Vagina (tissue), 2 donors: ENCODE measurements at regions not wholly inside any gene's neighbourhood (a gene's known extent, or its start where the extent isn't known, plus 50 kb on each side); places are given as distances from the start of the nearest gene placed in this dataset.

Experiments used
- DNase-seq, 2 donors: peaks; one replicate each; pipeline ENCODE4 v3.0.0-alpha.2; 2017; ENCODE audit errors: extremely low spot score in 2 of 2
- H3K27ac ChIP-seq: fragments of 200-600 bp; sonication (generic); one replicate; pipeline ENCODE4 v1.5.1; 2019
- H3K27me3 ChIP-seq: fragments of 200-600 bp; sonication (generic); one replicate; pipeline ENCODE4 v1.5.1; 2019
- H3K36me3 ChIP-seq, 2 donors: fragments of 200-600 bp; sonication (generic); one replicate each; pipeline ENCODE4 v1.5.1; 2017 to 2019
- H3K4me1 ChIP-seq: fragments of 200-600 bp; sonication (generic); one replicate; pipeline ENCODE4 v1.5.1; 2019
- H3K4me3 ChIP-seq, 2 donors: fragments of 200-600 bp; sonication (generic); 1 replicate in 1 of 2; 2 replicates in 1 of 2; pipeline ENCODE4 v1.5.1; 2016 to 2019
- H3K9me3 ChIP-seq: fragments of 200-600 bp; sonication (generic); one replicate; pipeline ENCODE4 v1.5.1; 2019
- POLR2A ChIP-seq, 2 donors: fragments of 450-650 bp; IDR thresholded peaks; one replicate each; pipeline ENCODE4 v1.6.1; 2017; ENCODE audit warnings: antibody characterized with exemption in 2 of 2, mild to moderate bottlenecking in 2 of 2, moderate library complexity in 2 of 2
- POLR2AphosphoS5 ChIP-seq, 2 donors: sonication (generic); formaldehyde crosslinking; IDR thresholded peaks; one replicate each; pipeline ENCODE4 v1.9.0; 2017; ENCODE audit warnings: antibody characterized with exemption in 2 of 2, mild to moderate bottlenecking in 2 of 2, low read depth in 1 of 2; ENCODE audit not compliant: insufficient read depth in 1 of 2
- intact Hi-C: fragments of 100-400 bp; cut with DNase I; formaldehyde crosslinking; loops from one replicate; pipeline ENCODE4 v1.15.1; 2023
- TF ChIP-seq, protein P1 (sequence below), 3 experiments: fragments of 450-650 bp in 2 of 3; fragments of 200-600 bp in 1 of 3; sonication (generic) in 1 of 3; IDR thresholded peaks; one replicate each; pipeline ENCODE4 v1.5.1; 2017 to 2019; ENCODE audit warnings: antibody characterized with exemption in 3 of 3, mild to moderate bottlenecking in 2 of 3, moderate library complexity in 2 of 3

DNA sequence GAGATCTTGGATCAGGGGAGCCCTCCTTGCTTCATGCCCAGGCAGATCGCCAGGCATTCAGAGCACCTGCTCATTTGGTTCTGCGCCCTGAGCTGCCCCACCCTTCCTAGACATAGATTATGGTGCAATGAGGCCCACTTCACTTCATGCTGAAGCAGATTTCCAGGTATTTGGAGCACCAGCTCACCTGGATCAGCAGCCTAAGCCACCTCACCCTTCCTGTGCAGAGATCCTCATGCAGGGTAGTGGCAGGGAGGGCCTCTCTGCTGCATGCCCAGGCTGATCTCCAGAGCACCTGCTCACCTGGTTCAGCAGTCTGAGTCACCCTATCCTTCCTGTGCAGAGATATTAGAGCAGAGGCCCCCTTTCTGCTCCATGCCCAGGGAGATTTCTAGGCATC is 1966.1 kb downstream of the PCDH9 start:
- Histone ChIP-seq H3K9me3 (no peaks in the 10 kb centered on the region), H3K4me3 (no peak overlapping the region), H3K27ac (no peak overlapping the region), H3K4me1 (no peaks in the 10 kb centered on the region), H3K27me3 (no peaks in the 10 kb centered on the region), H3K36me3 (no peaks in the 10 kb centered on the region)
- intact Hi-C loops = no loop called here
- TF ChIP-seq, protein P1, sequence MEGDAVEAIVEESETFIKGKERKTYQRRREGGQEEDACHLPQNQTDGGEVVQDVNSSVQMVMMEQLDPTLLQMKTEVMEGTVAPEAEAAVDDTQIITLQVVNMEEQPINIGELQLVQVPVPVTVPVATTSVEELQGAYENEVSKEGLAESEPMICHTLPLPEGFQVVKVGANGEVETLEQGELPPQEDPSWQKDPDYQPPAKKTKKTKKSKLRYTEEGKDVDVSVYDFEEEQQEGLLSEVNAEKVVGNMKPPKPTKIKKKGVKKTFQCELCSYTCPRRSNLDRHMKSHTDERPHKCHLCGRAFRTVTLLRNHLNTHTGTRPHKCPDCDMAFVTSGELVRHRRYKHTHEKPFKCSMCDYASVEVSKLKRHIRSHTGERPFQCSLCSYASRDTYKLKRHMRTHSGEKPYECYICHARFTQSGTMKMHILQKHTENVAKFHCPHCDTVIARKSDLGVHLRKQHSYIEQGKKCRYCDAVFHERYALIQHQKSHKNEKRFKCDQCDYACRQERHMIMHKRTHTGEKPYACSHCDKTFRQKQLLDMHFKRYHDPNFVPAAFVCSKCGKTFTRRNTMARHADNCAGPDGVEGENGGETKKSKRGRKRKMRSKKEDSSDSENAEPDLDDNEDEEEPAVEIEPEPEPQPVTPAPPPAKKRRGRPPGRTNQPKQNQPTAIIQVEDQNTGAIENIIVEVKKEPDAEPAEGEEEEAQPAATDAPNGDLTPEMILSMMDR (IDR thresholded peaks at IDR 0.05) = no peak
- TF ChIP-seq POLR2AphosphoS5 (IDR thresholded peaks at IDR 0.05; ENCODE audit: insufficient read depth in 1 of 2, low read depth in 1 of 2) (no peak), POLR2A (IDR thresholded peaks at IDR 0.05) (no peak)
- DNase-seq = no peak

DNA sequence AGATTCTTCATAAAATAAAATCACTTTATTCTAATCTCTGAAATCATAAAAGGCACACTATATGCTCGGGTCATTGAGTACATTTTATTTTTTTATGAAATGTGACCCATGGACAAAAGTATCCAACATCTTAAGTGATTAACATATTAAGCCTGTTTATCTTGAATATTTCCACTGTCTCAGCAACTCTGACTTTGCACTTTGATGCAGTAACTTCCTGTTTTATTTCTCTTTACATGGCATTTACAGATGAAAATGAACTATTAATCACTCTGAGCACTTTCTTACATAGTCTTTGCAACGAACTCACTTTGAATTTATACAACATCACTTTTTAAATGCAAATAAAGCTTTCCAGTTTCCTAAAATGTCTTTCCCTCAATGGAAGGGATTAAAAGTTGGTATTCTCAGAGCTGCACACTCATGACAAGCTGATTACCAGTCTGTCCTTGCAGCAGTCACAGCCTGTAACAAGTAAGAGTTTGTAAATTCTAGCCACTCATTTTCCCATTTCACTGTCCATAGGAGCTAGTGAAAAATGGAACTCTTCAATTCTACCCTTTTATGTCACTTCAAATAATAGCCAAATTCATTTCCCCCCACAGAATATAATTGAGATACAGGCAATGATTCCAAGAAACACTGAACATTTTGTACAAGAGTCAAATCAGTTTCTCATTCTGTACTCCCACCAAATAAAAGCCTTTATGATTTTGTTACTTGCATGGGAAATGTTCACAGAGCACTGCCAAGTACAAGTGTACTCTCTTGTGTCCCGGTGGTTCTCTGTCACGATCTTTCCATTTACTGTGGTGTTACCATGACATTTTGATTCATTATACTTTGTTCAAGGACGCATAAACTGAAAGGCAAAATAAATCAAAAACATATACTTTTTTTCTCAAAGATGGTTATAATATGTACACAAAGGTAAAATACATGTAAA is 1968.9 kb downstream of the PCDH9 start:
- Histone ChIP-seq H3K36me3 (no peaks in the 10 kb centered on the region), H3K27me3 (no peaks in the 10 kb centered on the region), H3K4me1 (no peaks in the 10 kb centered on the region), H3K4me3 (no peak overlapping the region), H3K27ac (no peak overlapping the region), H3K9me3 (no peaks in the 10 kb centered on the region)
- intact Hi-C loops = no loop called here
- no peak for TF ChIP-seq POLR2A (IDR thresholded peaks at IDR 0.05)
- TF ChIP-seq, protein P1 (IDR thresholded peaks at IDR 0.05) = no peak
- no peak for TF ChIP-seq POLR2AphosphoS5 (IDR thresholded peaks at IDR 0.05; ENCODE audit: insufficient read depth in 1 of 2, low read depth in 1 of 2)
- no peak for DNase-seq

DNA sequence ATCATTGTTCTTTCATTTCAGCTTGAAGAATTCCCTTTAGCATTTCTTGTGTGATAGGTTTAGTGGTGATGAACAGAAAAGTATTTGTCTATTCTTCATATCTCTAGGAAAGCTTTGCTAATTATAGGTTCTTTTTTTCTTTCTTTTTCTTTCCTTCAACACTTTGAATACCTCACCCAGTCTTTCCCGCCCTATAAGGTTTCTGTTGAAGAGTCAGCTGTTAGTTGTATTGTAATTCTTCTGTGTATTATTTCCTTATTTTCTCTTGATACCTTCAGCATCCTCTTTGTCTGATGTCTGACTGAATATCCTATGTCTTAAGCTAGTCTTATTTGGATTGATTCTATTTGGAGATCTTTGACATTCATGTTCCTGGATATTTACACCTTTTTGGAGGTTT is 1989.4 kb downstream of the PCDH9 start:
- H3K27ac ChIP-seq = no peak overlapping the region
- no peaks in the 10 kb centered on the region for H3K36me3 ChIP-seq
- no peaks in the 10 kb centered on the region for H3K9me3 ChIP-seq
- TF ChIP-seq POLR2A (IDR thresholded peaks at IDR 0.05) (no peak), POLR2AphosphoS5 (IDR thresholded peaks at IDR 0.05; ENCODE audit: insufficient read depth in 1 of 2, low read depth in 1 of 2) (no peak)
- TF ChIP-seq, protein P1 (IDR thresholded peaks at IDR 0.05) = no peak
- DNase-seq = no peak
- H3K27me3 ChIP-seq = no peaks in the 10 kb centered on the region
- no peaks in the 10 kb centered on the region for H3K4me1 ChIP-seq
- intact Hi-C loops = no loop called here
- H3K4me3 ChIP-seq = no peak overlapping the region

DNA sequence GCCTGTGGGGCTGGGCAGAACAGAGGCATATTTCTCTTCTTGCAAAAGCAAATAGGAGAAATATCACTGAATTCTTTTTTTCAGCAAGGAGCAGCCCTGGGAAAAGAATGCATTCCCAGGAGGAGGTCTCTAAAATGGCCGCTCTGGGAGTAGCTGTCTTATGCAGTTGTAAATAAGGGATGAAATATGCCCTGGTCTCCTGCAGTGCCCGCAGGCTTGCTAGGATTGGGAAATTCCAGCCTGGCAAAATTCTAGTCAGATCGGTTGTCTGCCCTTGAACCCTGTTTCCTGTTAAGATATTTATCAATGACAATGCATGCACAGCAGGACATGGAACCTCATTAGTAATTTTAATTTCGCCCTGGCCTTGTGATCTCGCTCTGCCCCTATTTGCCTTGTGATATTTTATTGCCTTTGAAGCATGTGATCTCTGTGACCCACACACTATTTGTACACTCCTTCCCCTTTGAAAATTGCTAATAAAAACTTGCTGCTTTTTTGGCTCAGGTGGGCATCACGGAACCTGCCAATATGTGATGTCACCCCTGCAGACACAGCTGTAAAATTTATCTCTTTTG is 1993.2 kb downstream of the PCDH9 start:
- TF ChIP-seq POLR2A (IDR thresholded peaks at IDR 0.05) (no peak), POLR2AphosphoS5 (IDR thresholded peaks at IDR 0.05; ENCODE audit: insufficient read depth in 1 of 2, low read depth in 1 of 2) (no peak)
- TF ChIP-seq, protein P1 (IDR thresholded peaks at IDR 0.05) = no peak
- intact Hi-C loops = no loop called here
- H3K4me1 ChIP-seq = no peaks in the 10 kb centered on the region
- H3K27ac ChIP-seq = no peak overlapping the region
- no peak overlapping the region for H3K4me3 ChIP-seq
- no peaks in the 10 kb centered on the region for H3K9me3 ChIP-seq
- H3K27me3 ChIP-seq = no peaks in the 10 kb centered on the region
- no peaks in the 10 kb centered on the region for H3K36me3 ChIP-seq
- no peak for DNase-seq
